ENCODE measurements at regions not wholly inside any gene's neighbourhood (a gene's known extent, or its start where the extent isn't known, plus 50 kb on each side); places are given as distances from the start of the nearest gene placed in this dataset.

GRCh38 chr1:194515916-194516315, 1329.5 kb upstream of the B3GALT2 start:
- no peak for DNase-seq (ENCODE audit: low read depth in 4 of 4, low spot score in 3 of 4)

GRCh38 chr1:194512957-194513356, 1326.5 kb upstream of the B3GALT2 start:
- no peak for DNase-seq (ENCODE audit: low read depth in 4 of 4, low spot score in 3 of 4)

GRCh38 chr1:194512345-194512744, 1325.9 kb upstream of the B3GALT2 start:
- DNase-seq (ENCODE audit: low read depth in 4 of 4, low spot score in 3 of 4): no peak

- DNase-seq (ENCODE audit: low read depth in 4 of 4, low spot score in 3 of 4): no peak
These were observed 1316.8 kb upstream of the B3GALT2 start for GRCh38 chr1:194503209-194503608.

GRCh38 chr1:194495434-194495833, 1309.0 kb upstream of the B3GALT2 start:
- no peak for DNase-seq (ENCODE audit: low read depth in 4 of 4, low spot score in 3 of 4)

GRCh38 chr1:194487172-194487571, 1300.8 kb upstream of the B3GALT2 start:
- DNase-seq (ENCODE audit: low read depth in 4 of 4, low spot score in 3 of 4): no peak

- DNase-seq (ENCODE audit: low read depth in 4 of 4, low spot score in 3 of 4): no peak
These were observed 1299.0 kb upstream of the B3GALT2 start for GRCh38 chr1:194485432-194485831.

GRCh38 chr1:194478731-194479130, 1292.3 kb upstream of the B3GALT2 start:
- DNase-seq (ENCODE audit: low read depth in 4 of 4, low spot score in 3 of 4): no peak

GRCh38 chr1:194477908-194478307, 1291.5 kb upstream of the B3GALT2 start:
- DNase-seq (ENCODE audit: low read depth in 4 of 4, low spot score in 3 of 4): no peak

- DNase-seq (ENCODE audit: low read depth in 4 of 4, low spot score in 3 of 4): no peak
These were observed 1290.5 kb upstream of the B3GALT2 start for GRCh38 chr1:194476872-194477271.

GRCh38 chr1:194476351-194476750, 1289.9 kb upstream of the B3GALT2 start:
- DNase-seq (ENCODE audit: low read depth in 4 of 4, low spot score in 3 of 4): no peak

GRCh38 chr1:194474701-194475100, 1288.3 kb upstream of the B3GALT2 start:
- no peak for DNase-seq (ENCODE audit: low read depth in 4 of 4, low spot score in 3 of 4)

- no peak for DNase-seq (ENCODE audit: low read depth in 4 of 4, low spot score in 3 of 4)
These were observed 1287.4 kb upstream of the B3GALT2 start for GRCh38 chr1:194473766-194474165.

- no peak for DNase-seq (ENCODE audit: low read depth in 4 of 4, low spot score in 3 of 4)
These were observed 1282.9 kb upstream of the B3GALT2 start for GRCh38 chr1:194469282-194469681.

GRCh38 chr1:194466706-194467105, 1280.3 kb upstream of the B3GALT2 start:
- no peak for DNase-seq (ENCODE audit: low read depth in 4 of 4, low spot score in 3 of 4)

- DNase-seq (ENCODE audit: low read depth in 4 of 4, low spot score in 3 of 4): no peak
These were observed 1261.2 kb upstream of the B3GALT2 start for GRCh38 chr1:194447636-194448035.

- DNase-seq (ENCODE audit: low read depth in 4 of 4, low spot score in 3 of 4): no peak
These were observed 1258.8 kb upstream of the B3GALT2 start for GRCh38 chr1:194445244-194445643.

- DNase-seq (ENCODE audit: low read depth in 4 of 4, low spot score in 3 of 4): no peak
These were observed 1256.6 kb upstream of the B3GALT2 start for GRCh38 chr1:194442901-194443575.

GRCh38 chr1:194437135-194437534, 1250.7 kb upstream of the B3GALT2 start:
- DNase-seq (ENCODE audit: low read depth in 4 of 4, low spot score in 3 of 4): no peak

GRCh38 chr1:194431121-194431520, 1244.7 kb upstream of the B3GALT2 start:
- DNase-seq (ENCODE audit: low read depth in 4 of 4, low spot score in 3 of 4): no peak

- no peak for DNase-seq (ENCODE audit: low read depth in 4 of 4, low spot score in 3 of 4)
These were observed 1234.3 kb upstream of the B3GALT2 start for GRCh38 chr1:194420706-194421105.

- no peak for DNase-seq (ENCODE audit: low read depth in 4 of 4, low spot score in 3 of 4)
These were observed 1233.3 kb upstream of the B3GALT2 start for GRCh38 chr1:194419721-194420120.

GRCh38 chr1:194410756-194411155, 1224.3 kb upstream of the B3GALT2 start:
- no peak for DNase-seq (ENCODE audit: low read depth in 4 of 4, low spot score in 3 of 4)
